GM12878 (cell line): ENCODE measurements at regions not wholly inside any gene's neighbourhood (a gene's known extent, or its start where the extent isn't known, plus 50 kb on each side); places are given as distances from the start of the nearest gene placed in this dataset.

Experiments used
- BACH1 ChIP-seq: fragments of 450-650 bp; IDR thresholded peaks from 2 replicates; pipeline ENCODE4 v1.6.1; 2017; ENCODE audit warnings: mild to moderate bottlenecking, borderline replicate concordance
- CBX5 ChIP-seq: sonication (generic); IDR thresholded peaks from 2 replicates; pipeline ENCODE4 v1.6.1; 2016; ENCODE audit warnings: low read depth, moderate library complexity, mild to moderate bottlenecking, inconsistent platforms
- CREB1 ChIP-seq: IDR thresholded peaks from 2 replicates; pipeline ENCODE4 v1.6.1; 2012; ENCODE audit warnings: low read depth, mild to moderate bottlenecking, inconsistent platforms
- DPF2 ChIP-seq: fragments of 450-650 bp; IDR thresholded peaks from 2 replicates; pipeline ENCODE4 v1.6.1; 2017; ENCODE audit warnings: mild to moderate bottlenecking
- EED ChIP-seq: sonication (generic); IDR thresholded peaks from 2 replicates; pipeline ENCODE4 v1.6.1; 2016; ENCODE audit warnings: antibody characterized with exemption, low read depth
- GATAD2B ChIP-seq: fragments of 450-650 bp; conservative IDR thresholded peaks from 2 replicates; pipeline ENCODE4 v1.6.1; 2017; ENCODE audit warnings: low read depth, mild to moderate bottlenecking, moderate library complexity
- HCFC1 ChIP-seq: fragments of 150-350 bp; IDR thresholded peaks from 2 replicates; pipeline ENCODE4 v1.6.1; 2014; ENCODE audit warnings: low read length
- JUNB ChIP-seq: IDR thresholded peaks from 2 replicates; pipeline ENCODE4 v1.6.1; 2016; ENCODE audit warnings: antibody characterized with exemption, mild to moderate bottlenecking
- MTA3 ChIP-seq: IDR thresholded peaks from 2 replicates; pipeline ENCODE4 v1.6.1; 2012; ENCODE audit warnings: low read length, inconsistent platforms, borderline replicate concordance
- MYB ChIP-seq: fragments of 150-350 bp; IDR thresholded peaks from 2 replicates; pipeline ENCODE4 v1.6.1; 2014; ENCODE audit warnings: mild to moderate bottlenecking, low read depth, low read length, borderline replicate concordance
- NFIC ChIP-seq: IDR thresholded peaks from 2 replicates; pipeline ENCODE4 v1.6.1; 2012; ENCODE audit warnings: low read depth, mild to moderate bottlenecking, inconsistent platforms, low read length, moderate library complexity
- NRF1 ChIP-seq: conservative IDR thresholded peaks from 2 replicates; pipeline ENCODE4 v1.6.1; 2011; ENCODE audit warnings: mild to moderate bottlenecking, low read depth, low read length, improper control_type of control experiment
- RCOR1 ChIP-seq: conservative IDR thresholded peaks from 2 replicates; pipeline ENCODE4 v1.6.1; 2012; ENCODE audit warnings: low read depth, low read length, improper control_type of control experiment
- RFX5 ChIP-seq: IDR thresholded peaks from 2 replicates; pipeline ENCODE4 v1.6.1; 2011; ENCODE audit warnings: low read depth, low read length, improper control_type of control experiment
- SMAD1 ChIP-seq: fragments of 450-650 bp; IDR thresholded peaks from 2 replicates; pipeline ENCODE4 v1.6.1; 2018; ENCODE audit warnings: mild to moderate bottlenecking, low read depth; ENCODE audit not compliant: partially characterized antibody
- SMARCA5 ChIP-seq: fragments of 450-650 bp; IDR thresholded peaks from 2 replicates; pipeline ENCODE4 v1.6.1; 2017; ENCODE audit warnings: mild to moderate bottlenecking
- SP1 ChIP-seq: IDR thresholded peaks from one replicate; pipeline ENCODE4 v1.6.1; 2011; ENCODE audit warnings: low read depth, low read length
- TCF12 ChIP-seq: IDR thresholded peaks from 2 replicates; pipeline ENCODE4 v1.6.1; 2011; ENCODE audit warnings: low read depth, mild to moderate bottlenecking, low read length
- ZBED1 ChIP-seq: IDR thresholded peaks from 2 replicates; pipeline ENCODE4 v1.6.1; 2016; ENCODE audit warnings: borderline replicate concordance
- ZNF217 ChIP-seq: fragments of 450-650 bp; IDR thresholded peaks from 2 replicates; pipeline ENCODE4 v1.6.1; 2017; ENCODE audit warnings: antibody characterized with exemption, mild to moderate bottlenecking
- ZNF622 ChIP-seq: fragments of 450-650 bp; IDR thresholded peaks from 2 replicates; pipeline ENCODE4 v1.6.1; 2017; ENCODE audit warnings: mild to moderate bottlenecking, inconsistent platforms
- TF ChIP-seq, protein P1 (sequence below): fragments of 450-650 bp; IDR thresholded peaks from 2 replicates; pipeline ENCODE4 v1.6.1; 2016; ENCODE audit warnings: mild to moderate bottlenecking
- TF ChIP-seq, protein P2 (sequence below): fragments of 450-650 bp; IDR thresholded peaks from 2 replicates; pipeline ENCODE4 v1.6.1; 2016; ENCODE audit warnings: mild to moderate bottlenecking
- TF ChIP-seq, protein P3 (sequence below): fragments of 450-650 bp; IDR thresholded peaks from 2 replicates; pipeline ENCODE4 v1.6.1; 2017; ENCODE audit warnings: antibody characterized with exemption, mild to moderate bottlenecking, moderate library complexity
- TF ChIP-seq, protein P4 (sequence below): IDR thresholded peaks from 2 replicates; pipeline ENCODE4 v1.6.1; 2011; ENCODE audit warnings: mild to moderate bottlenecking, low read depth, low read length, moderate library complexity; ENCODE audit not compliant: insufficient replicate concordance
- TF ChIP-seq, protein P5 (sequence below): fragments of 450-650 bp; conservative IDR thresholded peaks from 2 replicates; pipeline ENCODE4 v1.6.1; 2017; ENCODE audit warnings: mild to moderate bottlenecking, moderate library complexity

DNA sequence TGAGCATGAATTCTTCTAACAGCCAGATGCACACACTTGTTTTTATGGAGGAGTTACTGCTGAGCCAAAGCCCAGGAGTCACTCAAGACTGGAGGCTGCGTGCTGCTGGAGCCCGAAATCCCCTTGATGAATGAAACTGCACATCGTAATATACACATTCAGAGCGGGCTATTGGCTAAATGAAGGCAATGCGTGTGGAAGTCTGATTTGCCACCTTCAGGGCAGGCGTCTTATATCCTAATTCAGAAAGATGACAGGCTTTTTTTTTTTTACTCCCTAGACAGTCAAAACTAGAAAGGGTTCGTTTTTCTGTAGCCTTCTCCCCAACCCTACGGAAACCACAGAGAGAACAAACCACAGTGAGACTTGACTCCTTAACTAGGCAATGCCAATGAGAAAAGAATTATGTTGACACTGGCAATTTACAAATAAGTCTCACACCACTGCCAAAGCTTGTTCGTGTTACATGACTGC lies 227.2 kb upstream of the KLF14 start (continued):
- TF ChIP-seq BACH1 (peak; percentile 77; the same call in 1 of the 2 replicates), EED (peak; percentile 96), TCF12 (peak; percentile 58; the same call in 1 of the 2 replicates), CBX5 (peak; percentile 73; the same call in 1 of the 2 replicates), SMAD1 (peak; percentile 74), MYB (no peak), HCFC1 (no peak), RCOR1 (no peak), ZNF622 (no peak), NFIC (peak; percentile 98), SMARCA5 (no peak), RFX5 (no peak), ZBED1 (peak; percentile 92), ZNF217 (0 out of 2 replicates have a peak, but pooled peaks have one; percentile 42), CREB1 (peak; percentile 66), DPF2 (peak; percentile 88), MTA3 (peak; percentile 79), NRF1 (no peak), JUNB (peak; percentile 98), SP1 (peak; percentile 36), GATAD2B (peak; percentile 59; the same call in 1 of the 2 replicates)
- TF ChIP-seq, protein P1, sequence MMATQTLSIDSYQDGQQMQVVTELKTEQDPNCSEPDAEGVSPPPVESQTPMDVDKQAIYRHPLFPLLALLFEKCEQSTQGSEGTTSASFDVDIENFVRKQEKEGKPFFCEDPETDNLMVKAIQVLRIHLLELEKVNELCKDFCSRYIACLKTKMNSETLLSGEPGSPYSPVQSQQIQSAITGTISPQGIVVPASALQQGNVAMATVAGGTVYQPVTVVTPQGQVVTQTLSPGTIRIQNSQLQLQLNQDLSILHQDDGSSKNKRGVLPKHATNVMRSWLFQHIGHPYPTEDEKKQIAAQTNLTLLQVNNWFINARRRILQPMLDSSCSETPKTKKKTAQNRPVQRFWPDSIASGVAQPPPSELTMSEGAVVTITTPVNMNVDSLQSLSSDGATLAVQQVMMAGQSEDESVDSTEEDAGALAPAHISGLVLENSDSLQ = peak; percentile 88
- TF ChIP-seq, protein P2, sequence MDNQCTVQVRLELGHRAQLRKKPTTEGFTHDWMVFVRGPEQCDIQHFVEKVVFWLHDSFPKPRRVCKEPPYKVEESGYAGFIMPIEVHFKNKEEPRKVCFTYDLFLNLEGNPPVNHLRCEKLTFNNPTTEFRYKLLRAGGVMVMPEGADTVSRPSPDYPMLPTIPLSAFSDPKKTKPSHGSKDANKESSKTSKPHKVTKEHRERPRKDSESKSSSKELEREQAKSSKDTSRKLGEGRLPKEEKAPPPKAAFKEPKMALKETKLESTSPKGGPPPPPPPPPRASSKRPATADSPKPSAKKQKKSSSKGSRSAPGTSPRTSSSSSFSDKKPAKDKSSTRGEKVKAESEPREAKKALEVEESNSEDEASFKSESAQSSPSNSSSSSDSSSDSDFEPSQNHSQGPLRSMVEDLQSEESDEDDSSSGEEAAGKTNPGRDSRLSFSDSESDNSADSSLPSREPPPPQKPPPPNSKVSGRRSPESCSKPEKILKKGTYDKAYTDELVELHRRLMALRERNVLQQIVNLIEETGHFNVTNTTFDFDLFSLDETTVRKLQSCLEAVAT = 0 out of 2 replicates have a peak, but pooled peaks have one; percentile 79
- TF ChIP-seq, protein P3, sequence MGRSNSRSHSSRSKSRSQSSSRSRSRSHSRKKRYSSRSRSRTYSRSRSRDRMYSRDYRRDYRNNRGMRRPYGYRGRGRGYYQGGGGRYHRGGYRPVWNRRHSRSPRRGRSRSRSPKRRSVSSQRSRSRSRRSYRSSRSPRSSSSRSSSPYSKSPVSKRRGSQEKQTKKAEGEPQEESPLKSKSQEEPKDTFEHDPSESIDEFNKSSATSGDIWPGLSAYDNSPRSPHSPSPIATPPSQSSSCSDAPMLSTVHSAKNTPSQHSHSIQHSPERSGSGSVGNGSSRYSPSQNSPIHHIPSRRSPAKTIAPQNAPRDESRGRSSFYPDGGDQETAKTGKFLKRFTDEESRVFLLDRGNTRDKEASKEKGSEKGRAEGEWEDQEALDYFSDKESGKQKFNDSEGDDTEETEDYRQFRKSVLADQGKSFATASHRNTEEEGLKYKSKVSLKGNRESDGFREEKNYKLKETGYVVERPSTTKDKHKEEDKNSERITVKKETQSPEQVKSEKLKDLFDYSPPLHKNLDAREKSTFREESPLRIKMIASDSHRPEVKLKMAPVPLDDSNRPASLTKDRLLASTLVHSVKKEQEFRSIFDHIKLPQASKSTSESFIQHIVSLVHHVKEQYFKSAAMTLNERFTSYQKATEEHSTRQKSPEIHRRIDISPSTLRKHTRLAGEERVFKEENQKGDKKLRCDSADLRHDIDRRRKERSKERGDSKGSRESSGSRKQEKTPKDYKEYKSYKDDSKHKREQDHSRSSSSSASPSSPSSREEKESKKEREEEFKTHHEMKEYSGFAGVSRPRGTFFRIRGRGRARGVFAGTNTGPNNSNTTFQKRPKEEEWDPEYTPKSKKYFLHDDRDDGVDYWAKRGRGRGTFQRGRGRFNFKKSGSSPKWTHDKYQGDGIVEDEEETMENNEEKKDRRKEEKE = no peak
- TF ChIP-seq, protein P4, sequence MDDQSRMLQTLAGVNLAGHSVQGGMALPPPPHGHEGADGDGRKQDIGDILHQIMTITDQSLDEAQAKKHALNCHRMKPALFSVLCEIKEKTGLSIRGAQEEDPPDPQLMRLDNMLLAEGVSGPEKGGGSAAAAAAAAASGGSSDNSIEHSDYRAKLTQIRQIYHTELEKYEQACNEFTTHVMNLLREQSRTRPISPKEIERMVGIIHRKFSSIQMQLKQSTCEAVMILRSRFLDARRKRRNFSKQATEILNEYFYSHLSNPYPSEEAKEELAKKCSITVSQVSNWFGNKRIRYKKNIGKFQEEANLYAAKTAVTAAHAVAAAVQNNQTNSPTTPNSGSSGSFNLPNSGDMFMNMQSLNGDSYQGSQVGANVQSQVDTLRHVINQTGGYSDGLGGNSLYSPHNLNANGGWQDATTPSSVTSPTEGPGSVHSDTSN = peak; percentile 78
- TF ChIP-seq, protein P5, sequence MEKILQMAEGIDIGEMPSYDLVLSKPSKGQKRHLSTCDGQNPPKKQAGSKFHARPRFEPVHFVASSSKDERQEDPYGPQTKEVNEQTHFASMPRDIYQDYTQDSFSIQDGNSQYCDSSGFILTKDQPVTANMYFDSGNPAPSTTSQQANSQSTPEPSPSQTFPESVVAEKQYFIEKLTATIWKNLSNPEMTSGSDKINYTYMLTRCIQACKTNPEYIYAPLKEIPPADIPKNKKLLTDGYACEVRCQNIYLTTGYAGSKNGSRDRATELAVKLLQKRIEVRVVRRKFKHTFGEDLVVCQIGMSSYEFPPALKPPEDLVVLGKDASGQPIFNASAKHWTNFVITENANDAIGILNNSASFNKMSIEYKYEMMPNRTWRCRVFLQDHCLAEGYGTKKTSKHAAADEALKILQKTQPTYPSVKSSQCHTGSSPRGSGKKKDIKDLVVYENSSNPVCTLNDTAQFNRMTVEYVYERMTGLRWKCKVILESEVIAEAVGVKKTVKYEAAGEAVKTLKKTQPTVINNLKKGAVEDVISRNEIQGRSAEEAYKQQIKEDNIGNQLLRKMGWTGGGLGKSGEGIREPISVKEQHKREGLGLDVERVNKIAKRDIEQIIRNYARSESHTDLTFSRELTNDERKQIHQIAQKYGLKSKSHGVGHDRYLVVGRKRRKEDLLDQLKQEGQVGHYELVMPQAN = no peak
